HG03442 (cell line): ENCODE measurements at regions not wholly inside any gene's neighbourhood (a gene's known extent, or its start where the extent isn't known, plus 50 kb on each side); places are given as distances from the start of the nearest gene placed in this dataset.
"Not testable (repeated sequence)": the region's sequence is repeated elsewhere in the genome, so short reads cannot be mapped to it uniquely, and the experiment has no call there.

Experiments used
- ATAC-seq: cut with Tn5 transposase; IDR thresholded peaks from one replicate; pipeline ENCODE4 v1.9.1; 2021; ENCODE audit warnings: mild to moderate bottlenecking, moderate library complexity; ENCODE audit not compliant: unreplicated experiment

DNA sequence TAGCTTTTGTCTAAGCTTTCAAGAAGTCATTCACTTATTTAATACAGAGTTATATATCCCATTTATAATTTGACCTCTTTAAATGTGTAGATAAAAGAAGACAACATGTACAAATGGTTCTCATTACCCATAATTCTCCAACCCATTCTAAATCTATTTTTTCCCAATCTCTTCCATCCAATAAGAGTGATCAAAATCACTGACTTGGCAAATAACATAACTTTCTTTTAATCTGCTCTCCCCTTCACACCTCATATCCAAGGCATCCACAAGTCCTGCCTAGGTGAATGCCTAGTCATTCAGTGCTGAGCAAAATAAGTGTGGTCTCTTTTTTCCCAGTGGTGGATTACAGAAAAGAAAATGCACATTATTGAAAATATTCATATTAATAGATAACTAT, 1231.1 kb downstream of the CDH11 start:
- no peak for ATAC-seq

- no peak for ATAC-seq
Observed at GRCh38 chr16:63890081-63890480, 1231.8 kb downstream of the CDH11 start.

DNA sequence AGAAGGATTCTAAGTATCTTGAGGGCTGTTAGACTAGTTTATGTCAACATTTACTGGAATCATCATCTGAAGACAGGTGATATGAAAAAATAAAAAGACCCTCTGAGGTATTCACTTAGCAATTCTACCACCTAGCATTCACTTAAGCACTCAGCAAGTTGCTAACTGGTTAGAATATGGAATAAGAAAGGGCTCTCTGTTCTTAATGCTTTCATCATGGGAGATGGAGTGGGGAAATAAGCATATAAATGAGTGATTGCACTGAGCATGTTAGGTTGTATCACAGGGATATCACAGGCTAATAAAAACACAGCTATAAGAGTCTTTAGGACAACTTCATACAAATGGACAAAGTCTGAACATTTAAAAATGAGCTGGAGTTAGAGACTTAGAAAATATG, 1238.8 kb downstream of the CDH11 start:
- ATAC-seq = no peak

GRCh38 chr16:63882576-63882975, 1239.3 kb downstream of the CDH11 start:
- no peak for ATAC-seq

DNA sequence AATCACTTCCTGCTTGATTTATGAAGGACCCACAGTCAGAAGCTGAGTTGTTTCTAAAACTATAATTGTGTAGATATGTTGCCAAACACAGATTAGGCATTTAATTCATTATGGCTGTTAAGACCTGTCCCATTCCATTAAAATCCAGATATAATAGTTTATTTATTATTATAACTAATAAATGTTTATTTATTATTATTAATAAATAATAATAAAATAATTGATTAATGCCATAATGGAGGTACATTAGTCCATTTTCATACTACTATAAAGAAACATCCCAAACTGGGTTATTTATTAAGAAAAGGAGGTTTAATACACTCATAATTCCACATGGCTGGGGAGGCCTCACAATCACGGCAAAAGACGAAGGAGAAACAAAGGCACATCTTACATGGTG, 1240.9 kb downstream of the CDH11 start:
- no peak for ATAC-seq

DNA sequence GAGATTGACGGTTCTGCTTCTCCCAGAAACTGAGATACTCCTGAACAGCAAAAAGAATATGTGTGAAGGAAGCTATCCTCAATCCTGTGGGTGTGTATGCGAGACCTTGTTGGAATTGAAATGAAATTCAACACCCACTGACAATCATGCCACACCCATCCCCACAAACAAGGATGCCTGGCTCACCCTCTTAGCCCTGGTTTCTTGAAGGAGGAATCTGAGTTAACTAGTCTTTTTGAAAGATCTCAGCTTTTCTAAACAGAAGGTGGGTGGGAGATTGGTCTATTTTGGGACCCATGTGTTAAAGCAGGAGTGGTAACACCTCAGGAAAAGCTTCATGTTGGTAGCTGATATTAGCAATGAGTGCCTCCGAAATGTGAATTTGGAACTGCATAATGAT, 1244.5 kb downstream of the CDH11 start:
- ATAC-seq = no peak

DNA sequence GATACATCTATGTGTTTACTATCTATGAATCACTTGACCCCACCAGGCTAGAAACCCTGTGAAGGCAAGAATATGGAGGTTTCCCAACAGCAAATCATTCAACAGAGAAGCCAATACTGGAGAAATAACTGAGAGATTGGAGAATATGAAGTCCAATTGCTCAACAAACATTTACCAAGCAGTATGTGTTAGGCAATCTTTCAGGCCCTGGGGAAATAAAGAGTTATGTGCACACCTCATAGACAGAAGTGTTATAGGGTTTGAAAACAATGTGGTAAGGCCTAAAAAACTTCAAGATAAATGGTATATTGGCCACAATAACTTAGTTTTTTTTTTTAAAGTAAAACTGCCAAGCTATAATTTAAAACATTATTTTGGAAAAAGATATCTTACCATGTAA, 1245.8 kb downstream of the CDH11 start:
- no peak for ATAC-seq

- not testable (repeated sequence) for ATAC-seq
Observed at GRCh38 chr16:63860700-63861099, 1261.2 kb downstream of the CDH11 start.

DNA sequence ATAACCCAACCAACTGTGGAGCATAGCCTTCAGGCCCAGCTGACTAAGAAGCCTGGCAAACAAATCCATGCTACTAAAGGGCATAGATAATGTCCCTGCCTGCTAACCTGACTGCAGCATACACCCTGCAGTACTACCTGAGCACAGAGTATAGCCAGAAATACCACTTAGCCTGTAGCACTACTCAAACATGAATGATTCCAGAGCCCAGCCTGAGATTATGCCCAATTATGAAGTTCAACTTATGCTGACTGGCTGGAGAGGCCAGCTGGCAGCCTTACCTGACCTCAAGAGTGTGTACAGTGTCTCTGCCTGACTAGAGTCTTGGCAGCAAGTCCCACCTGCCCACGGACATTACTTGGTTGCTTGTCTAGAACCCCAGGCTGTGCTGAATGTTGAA, 1265.3 kb downstream of the CDH11 start:
- no peak for ATAC-seq

- ATAC-seq = no peak
Observed at GRCh38 chr16:63850979-63851378, 1270.9 kb downstream of the CDH11 start.

GRCh38 chr16:63841271-63841670, 1280.6 kb downstream of the CDH11 start:
- ATAC-seq = no peak

DNA sequence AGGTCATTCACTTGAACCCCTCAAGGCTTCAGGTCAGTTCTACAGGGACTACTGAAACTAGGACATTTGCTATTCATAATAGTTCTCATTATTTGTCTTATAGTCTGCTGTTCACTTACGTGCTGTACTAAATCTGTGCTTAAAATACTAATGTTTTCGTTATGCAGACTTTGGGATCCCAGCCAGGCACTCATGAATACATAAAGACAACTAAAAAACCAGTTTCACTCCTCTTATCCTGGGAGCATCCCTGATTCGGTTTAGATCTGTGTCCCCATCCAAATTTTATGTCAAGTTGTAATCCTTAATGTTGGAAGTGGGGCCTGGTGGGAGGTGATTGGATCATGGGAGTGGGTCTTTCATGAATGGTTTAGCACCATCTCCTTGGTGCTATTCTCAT, 1291.8 kb downstream of the CDH11 start:
- no peak for ATAC-seq

GRCh38 chr16:63822818-63823217, 1299.0 kb downstream of the CDH11 start:
- ATAC-seq = no peak

DNA sequence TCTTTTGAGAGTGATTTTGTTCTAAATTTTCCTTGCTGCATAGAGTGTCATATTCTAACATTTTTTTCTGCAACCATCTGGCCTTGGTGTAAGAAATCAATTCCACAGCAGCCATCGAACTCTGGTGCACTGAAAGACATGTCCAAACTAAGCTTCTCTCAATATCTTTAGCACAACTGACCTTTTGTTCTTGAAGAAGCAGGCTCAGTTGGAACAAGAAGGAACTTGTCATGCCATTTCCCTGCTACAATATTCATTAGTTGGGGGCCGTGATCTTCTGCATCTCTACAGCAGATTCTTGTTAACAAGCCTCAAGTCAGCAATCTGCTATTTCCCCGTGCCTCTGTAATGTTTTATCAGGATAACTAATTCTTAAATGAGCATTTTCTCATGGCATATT, 1305.6 kb downstream of the CDH11 start:
- ATAC-seq = no peak

DNA sequence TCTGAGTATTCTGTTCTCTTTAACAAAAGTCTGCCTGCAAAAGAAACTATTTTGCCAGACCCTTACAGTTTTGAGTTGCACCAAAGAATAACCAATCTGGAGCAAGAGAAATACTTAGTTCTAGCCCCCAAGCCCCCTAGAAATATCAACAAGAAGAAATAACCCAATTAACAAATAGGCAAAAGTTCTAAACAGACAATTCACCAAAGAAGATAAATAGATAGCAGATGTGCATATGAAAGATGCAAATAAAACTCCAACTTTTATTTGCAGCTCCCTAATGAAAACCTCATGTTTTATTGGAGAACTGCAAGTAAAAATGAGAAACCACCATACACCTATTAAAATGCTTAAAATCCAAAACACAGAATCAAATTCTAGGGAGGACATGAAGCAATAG, 1308.0 kb downstream of the CDH11 start:
- no peak for ATAC-seq

DNA sequence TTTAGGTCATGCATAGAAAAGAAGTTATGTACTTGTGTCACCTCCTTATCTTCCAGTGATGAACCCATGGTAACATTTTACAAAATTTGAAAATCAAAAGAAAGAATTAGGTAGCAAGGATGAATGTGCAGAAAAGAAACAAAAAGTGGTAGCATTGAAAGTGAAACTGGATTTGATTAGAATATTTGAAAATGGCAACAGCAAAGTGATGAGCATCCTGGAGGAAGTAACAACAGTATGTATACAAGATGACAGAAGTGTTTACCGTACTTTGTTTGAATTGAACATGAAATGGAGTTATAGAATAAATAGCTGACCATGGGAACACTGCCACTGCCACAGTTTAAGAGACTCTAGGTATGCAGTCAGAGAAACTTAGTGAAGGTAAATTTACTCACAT, 1313.1 kb downstream of the CDH11 start:
- no peak for ATAC-seq

GRCh38 chr16:63806794-63807506, 1314.9 kb downstream of the CDH11 start:
- no peak for ATAC-seq

- ATAC-seq = no peak
Observed at GRCh38 chr16:63804126-63804525, 1317.7 kb downstream of the CDH11 start.

- ATAC-seq = no peak
Observed at GRCh38 chr16:63789603-63790002, 1332.3 kb downstream of the CDH11 start.

DNA sequence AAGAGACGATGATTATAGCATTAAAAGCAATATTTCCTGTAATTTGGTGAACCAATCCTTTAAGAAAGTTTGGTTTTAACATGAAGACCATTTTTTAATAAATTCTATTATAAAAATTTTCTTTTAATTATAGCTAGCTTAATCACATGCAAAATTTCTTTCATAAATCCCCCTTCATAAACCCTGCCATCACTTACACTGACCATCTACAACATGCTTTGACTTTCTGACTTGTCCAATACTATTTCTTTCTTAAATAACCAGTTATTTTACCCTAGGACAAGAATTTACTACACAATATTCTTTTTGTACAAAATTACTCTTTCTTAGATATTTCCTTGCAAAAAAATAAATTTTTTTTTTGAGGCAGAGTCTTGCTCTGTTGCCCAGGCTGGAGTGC, 1334.8 kb downstream of the CDH11 start:
- no peak for ATAC-seq

DNA sequence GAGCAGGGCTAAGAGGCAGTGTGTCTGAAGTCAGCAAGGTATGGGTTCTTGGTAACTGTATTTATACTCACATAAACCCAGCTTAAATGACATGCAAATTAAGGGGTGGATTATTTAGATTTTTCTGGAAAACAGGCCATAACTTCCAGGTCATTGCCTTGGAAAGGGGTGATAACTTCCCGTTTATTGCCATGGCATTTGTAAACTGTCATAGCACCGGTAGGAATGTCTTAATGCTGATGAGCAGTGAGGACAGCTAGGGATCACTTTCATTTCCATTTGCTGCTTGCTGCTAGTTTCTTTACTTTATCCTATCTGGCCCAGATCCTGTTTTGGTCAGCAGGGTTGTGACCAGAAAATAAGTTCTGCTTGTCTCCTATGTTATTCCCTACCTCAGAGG, 1336.7 kb downstream of the CDH11 start:
- ATAC-seq = no peak

- no peak for ATAC-seq
Observed at GRCh38 chr16:63776437-63776836, 1345.4 kb downstream of the CDH11 start.

DNA sequence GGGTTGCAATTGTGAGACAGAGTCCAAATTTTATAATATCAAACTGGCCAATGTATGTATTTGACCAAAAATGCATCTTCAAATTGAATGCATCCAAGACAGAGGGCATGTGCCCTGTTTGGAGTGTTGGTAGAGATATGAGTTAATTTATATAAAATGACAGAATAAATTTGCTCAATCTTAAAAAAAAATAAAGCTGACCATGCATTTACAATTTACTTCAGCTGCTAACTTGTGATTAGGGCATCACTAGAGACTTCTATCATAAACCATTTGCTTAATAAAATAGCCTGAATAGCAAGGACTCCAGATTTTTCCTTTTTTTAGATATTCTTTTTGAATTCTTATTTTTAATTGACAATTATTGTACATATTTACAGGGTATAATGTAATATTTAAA, 1345.8 kb downstream of the CDH11 start:
- no peak for ATAC-seq
